Activated CD8-positive, alpha-beta memory T cell treated with anti-CD3 and anti-CD28 coated beads, Interleukin-2, amount 50 U/mL, for 4 hours (primary cell): ENCODE measurements at regions not wholly inside any gene's neighbourhood (a gene's known extent, or its start where the extent isn't known, plus 50 kb on each side); places are given as distances from the start of the nearest gene placed in this dataset.
"Not testable (repeated sequence)": the region's sequence is repeated elsewhere in the genome, so short reads cannot be mapped to it uniquely, and the experiment has no call there.

ENCODE experiments used
- DNase-seq: peaks from one replicate; pipeline ENCODE4 v3.0.0-alpha.2; 2020

- DNase-seq, result no peak
Measured at GRCh38 chr14:88929656-88930436, 105.4 kb downstream of the TTC8 start.

GRCh38 chr14:88931321-88932110 is 107.1 kb downstream of the TTC8 start:
- DNase-seq, result no peak

GRCh38 chr14:88933191-88933590 is 108.7 kb downstream of the TTC8 start:
- no peak for DNase-seq

GRCh38 chr14:88934351-88934806 is 109.9 kb downstream of the TTC8 start:
- DNase-seq, result no peak

GRCh38 chr14:88935083-88935482 is 110.6 kb downstream of the TTC8 start:
- no peak for DNase-seq

GRCh38 chr14:88937706-88938105 is 113.3 kb downstream of the TTC8 start:
- no peak for DNase-seq

GRCh38 chr14:88940671-88941070 is 116.2 kb downstream of the TTC8 start:
- DNase-seq, result no peak

- DNase-seq, result no peak
Measured at GRCh38 chr14:88941414-88941813, 117.0 kb downstream of the TTC8 start.

- DNase-seq, result no peak
Measured at GRCh38 chr14:88947646-88948598, 123.5 kb downstream of the TTC8 start.

- DNase-seq, result no peak
Measured at GRCh38 chr14:88950069-88950468, 125.6 kb downstream of the TTC8 start.

GRCh38 chr14:88951370-88951769 is 126.9 kb downstream of the TTC8 start:
- no peak for DNase-seq

GRCh38 chr14:88952901-88953300 is 128.4 kb downstream of the TTC8 start:
- no peak for DNase-seq

- no peak for DNase-seq
Measured at GRCh38 chr14:88955455-88955854, 131.0 kb downstream of the TTC8 start.

- DNase-seq, result no peak
Measured at GRCh38 chr14:88960496-88960895, 136.0 kb downstream of the TTC8 start.

GRCh38 chr14:88961214-88961613 is 136.8 kb downstream of the TTC8 start:
- no peak for DNase-seq

- no peak for DNase-seq
Measured at GRCh38 chr14:88962356-88962755, 137.9 kb downstream of the TTC8 start.

GRCh38 chr14:88967299-88967698 is 142.8 kb downstream of the TTC8 start:
- DNase-seq, result no peak

GRCh38 chr14:88975043-88975830 is 150.8 kb downstream of the TTC8 start:
- DNase-seq, result no peak

GRCh38 chr14:88975926-88976325 is 151.5 kb downstream of the TTC8 start:
- no peak for DNase-seq

GRCh38 chr14:88980907-88981306 is 156.5 kb downstream of the TTC8 start:
- not testable (repeated sequence) for DNase-seq

- DNase-seq, result no peak
Measured at GRCh38 chr14:88981948-88982347, 157.5 kb downstream of the TTC8 start.

GRCh38 chr14:88983755-88984154 is 159.3 kb downstream of the TTC8 start:
- DNase-seq, result no peak
